D341Med (cell line): ENCODE measurements at regions not wholly inside any gene's neighbourhood (a gene's known extent, or its start where the extent isn't known, plus 50 kb on each side); places are given as distances from the start of the nearest gene placed in this dataset.
"Not testable (repeated sequence)": the region's sequence is repeated elsewhere in the genome, so short reads cannot be mapped to it uniquely, and the experiment has no call there.

ENCODE experiments used
- DNase-seq: peaks from one replicate; pipeline ENCODE4 v3.0.0; 2012; ENCODE audit warnings: low spot score

DNA sequence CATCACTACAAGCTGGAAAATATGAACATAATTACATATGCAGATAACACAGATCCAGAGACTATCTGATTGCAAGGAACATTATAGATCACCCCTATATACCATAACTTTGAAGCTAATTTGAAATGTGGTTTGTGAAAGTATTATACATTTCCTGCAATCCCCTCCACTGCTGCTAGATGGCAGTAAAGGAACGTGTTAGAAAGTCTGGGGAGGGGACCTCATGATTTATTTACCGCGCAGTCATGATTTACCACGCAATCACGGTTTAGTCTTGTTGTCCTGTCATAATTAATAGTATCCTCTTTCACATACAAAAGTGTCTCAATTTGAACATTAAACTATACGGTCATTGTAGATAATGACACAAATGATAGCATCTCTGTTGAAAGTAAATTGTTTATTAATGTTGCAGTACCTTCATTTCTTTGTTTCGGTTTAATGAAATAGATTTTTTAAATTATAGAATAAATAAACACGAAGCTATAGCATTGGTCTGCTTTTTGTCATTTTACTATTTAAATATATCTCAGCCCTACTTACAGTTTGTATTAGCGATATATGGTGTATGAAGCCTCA is 145.3 kb upstream of the PRSS1 start:
- peak; percentile 69 for DNase-seq

DNA sequence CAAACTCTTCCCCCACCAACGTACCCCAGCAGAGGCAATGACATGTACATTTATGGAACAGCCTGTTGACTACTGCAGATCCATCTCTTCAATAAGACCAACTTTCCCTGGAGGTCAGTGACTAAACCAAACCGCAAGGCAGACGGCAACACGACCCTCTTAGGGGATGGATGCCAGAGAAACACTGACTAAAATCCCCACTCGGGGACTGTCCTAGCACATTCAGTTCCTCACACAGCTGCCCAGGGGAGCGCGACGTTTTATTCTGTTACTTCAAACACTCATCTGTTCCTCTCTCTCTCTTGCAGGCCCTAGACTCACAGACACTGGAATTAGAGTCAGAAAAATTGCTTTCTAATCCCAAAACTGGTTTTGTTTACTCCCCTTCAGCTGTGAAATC is 146.5 kb upstream of the PRSS1 start:
- DNase-seq, result no peak

DNA sequence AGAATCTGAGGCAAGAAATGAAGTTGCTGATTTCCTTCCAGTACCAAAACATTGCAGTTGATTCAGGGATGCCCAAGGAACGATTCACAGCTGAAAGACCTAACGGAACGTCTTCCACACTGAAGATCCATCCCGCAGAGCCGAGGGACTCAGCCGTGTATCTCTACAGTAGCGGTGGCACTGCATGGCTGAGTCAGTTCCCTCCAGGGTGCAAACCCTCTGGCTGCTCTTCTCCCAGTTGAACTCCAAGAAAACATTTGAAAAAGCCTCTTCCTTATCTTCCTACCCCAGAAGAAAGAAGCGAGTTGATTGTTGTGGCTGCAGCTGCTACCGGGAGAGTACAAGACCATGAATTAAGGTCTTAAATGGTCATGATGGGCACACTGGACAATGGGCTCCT is 147.1 kb upstream of the PRSS1 start:
- no peak for DNase-seq

DNA sequence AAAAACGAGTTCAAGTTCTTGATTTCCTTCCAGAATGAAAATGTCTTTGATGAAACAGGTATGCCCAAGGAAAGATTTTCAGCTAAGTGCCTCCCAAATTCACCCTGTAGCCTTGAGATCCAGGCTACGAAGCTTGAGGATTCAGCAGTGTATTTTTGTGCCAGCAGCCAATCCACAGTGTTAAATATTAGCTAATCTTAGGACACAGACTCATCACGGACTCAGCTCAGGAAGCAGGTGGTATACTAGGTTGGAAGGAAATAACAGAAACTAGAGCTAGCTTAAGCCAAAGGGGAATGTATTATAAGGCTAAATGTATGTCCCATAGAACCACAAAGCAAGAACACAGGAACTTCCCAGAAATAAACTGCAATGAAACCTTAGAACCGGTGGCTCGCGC is 151.0 kb upstream of the PRSS1 start:
- DNase-seq, result no peak

DNA sequence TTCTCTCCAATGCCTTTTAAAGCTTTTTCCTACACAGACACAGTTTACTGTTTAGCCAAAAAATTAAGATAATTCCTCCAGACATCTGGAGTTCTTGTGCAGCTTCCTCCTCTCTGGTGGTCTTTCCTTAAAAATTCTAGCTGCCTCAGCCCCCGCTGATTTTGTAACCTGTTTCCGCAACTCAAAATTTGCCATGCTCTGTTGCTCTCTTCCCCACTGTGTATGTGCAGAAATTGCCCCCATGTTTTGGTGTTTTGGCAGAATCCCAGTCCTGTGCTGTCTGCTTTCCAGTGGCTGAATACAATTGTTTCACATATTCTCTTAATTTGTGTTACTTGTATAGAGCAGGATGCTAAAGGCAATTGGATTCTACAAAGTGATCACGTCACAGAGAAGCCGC is 151.7 kb upstream of the PRSS1 start:
- no peak for DNase-seq

DNA sequence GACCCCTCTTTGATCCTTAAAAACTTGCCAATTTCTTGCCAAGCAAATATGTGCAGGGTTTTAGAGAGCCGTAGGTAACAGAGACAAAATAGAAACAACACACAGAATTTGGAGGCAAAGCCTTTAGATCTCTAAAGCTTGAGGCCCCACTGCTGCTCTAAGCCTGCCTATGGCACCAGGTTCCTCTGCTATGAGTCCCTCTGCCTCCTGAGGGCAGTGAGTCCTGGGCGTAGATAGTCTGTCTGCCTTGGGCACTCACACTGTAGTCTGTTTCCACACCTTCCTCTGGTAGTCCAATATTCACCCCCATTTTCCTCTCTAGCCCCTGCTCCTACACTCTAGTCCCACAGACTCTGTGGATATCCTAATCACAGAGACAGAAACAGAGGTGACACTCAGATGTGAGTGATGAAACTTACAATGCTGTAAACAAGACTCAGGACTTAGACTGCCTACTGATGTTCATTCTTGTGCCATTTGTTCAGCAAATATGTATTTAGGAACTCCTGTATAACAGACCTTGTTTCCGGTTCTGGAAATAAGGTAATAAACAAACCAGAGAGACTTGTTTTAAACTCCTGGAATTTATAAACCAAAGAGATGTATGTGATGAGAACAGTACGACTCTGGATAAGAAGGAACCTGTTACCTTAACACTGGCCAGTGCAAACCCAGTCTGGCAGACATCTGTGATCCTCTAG is 153.3 kb upstream of the PRSS1 start:
- no peak for DNase-seq

DNA sequence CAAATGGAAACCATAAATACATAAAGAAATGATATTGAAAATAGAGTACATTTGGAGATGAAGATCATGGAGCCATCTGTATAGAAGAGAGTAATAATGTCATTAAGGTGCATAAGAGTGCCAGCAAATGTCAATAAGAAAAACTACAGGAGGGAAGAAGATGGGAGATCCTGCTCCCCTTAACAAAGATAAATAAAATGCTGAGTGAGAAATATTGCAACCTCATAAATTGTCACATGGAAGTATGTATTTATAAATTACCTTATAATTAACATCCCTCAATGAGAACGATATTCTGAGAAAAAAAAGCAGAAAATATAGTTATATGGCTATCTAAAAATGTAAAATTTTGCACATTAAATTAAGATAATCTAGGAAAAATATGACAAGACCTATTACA is 155.2 kb upstream of the PRSS1 start:
- no peak for DNase-seq

DNA sequence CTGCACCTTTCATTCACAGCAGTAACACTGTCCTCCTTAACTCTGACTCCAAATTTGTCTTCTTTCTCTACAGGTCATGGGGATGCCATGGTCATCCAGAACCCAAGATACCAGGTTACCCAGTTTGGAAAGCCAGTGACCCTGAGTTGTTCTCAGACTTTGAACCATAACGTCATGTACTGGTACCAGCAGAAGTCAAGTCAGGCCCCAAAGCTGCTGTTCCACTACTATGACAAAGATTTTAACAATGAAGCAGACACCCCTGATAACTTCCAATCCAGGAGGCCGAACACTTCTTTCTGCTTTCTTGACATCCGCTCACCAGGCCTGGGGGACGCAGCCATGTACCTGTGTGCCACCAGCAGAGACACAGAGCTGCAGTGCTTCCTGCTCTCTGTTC is 156.2 kb upstream of the PRSS1 start:
- no peak for DNase-seq

DNA sequence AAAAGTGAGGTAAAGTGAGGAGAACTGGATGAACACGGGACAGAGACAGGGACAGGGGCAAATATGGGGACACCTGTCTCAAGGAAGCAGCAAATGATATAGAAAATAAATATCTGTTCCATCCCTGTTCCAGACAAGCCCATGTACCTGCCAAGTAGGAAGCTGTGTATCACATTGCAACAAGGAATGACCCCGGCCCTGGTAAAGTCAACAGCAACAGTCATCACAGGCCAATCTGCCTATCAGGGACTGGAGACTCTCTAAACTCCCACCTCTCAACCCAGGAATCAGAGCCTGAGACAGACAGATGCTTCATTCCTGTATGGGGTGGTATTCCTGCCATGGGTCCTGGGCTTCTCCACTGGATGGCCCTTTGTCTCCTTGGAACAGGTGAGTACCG is 156.6 kb upstream of the PRSS1 start:
- no peak for DNase-seq

DNA sequence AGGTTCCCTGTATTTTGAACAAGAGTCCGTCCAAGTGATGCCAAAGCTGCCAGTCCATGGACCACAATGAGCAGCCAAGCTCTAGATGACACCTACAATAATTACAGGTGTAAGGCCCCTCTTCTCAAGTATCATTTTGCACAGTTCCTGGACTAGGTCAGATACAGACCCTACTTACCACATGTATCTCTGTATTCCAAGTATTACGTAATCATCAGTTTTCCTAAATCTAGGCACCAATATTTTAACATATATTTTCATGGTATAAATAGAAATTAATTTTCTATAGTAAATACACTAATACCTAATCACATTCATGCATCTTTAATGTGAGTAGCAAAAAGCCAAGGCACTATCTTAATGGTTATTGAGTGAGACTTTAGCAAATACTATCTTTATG is 157.0 kb upstream of the PRSS1 start:
- DNase-seq, result no peak

DNA sequence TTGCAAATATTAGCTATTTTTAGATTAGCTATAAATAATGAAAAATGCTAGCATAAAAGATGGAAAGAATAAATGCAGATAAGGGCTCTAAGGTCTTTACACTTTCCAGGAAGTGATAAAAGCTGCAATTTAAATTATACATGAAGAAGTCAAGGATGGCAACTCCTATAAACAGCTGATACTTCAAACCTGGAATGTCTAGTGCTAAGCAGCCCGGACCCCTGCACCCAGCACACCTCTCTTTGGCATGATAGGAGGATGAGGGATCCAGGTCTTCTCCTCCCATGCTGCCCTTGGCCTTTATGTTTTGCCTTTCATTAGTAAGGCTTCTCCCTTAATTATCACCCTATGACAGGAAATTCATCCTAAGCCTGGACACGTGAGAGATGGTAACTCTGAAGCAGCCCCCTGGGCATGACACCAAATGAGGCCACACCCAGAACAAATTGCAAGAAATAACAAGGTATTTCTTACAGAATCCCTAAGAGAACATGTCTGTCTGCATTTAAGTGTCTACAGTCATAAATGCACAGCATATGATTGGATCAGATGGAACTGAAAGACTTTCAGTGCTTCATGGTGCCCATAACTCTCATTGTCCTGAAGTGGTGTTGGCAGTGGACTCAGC is 158.3 kb upstream of the PRSS1 start:
- no peak for DNase-seq

DNA sequence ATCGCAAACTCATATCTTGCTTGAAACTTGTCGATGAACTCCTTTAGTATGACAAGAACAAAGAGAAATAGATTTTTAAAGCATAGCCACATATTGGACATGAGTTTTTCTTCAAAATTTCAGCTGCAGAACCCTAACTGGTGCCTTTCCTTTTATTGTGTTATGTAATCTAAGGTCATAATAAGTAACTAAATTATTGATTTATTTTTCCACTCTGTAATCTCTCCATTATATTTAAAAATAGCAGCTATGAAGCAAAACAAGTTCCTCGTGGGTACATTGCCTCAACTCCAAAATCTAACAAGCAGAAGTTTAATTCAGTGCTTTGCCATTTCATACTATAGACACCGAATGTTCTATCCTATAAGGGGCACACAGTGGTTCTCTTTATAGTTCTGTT is 159.2 kb upstream of the PRSS1 start:
- no peak for DNase-seq

DNA sequence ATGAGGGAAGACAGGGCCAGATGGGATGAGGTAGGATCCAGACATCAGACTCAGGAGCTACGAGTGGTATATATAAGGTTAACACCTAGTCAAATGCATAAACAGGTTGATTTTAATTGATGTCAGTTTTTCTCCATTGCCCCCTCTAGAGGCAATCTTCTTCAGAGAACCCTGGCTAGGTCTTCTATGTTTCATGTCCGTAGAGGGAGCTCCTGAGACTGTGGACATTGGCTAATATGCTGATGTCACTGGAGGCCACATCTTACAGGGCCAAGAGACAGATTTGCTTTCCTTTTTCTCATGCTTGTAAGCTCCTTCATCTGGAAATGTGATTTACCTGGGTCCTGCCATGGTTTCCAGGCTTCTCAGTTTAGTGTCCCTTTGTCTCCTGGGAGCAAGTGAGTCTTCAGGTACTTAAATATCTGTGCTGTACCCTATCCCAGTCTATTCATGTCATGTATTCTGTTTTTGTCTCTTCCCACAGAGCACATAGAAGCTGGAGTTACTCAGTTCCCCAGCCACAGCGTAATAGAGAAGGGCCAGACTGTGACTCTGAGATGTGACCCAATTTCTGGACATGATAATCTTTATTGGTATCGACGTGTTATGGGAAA is 161.6 kb upstream of the PRSS1 start:
- DNase-seq, result peak; percentile 59

DNA sequence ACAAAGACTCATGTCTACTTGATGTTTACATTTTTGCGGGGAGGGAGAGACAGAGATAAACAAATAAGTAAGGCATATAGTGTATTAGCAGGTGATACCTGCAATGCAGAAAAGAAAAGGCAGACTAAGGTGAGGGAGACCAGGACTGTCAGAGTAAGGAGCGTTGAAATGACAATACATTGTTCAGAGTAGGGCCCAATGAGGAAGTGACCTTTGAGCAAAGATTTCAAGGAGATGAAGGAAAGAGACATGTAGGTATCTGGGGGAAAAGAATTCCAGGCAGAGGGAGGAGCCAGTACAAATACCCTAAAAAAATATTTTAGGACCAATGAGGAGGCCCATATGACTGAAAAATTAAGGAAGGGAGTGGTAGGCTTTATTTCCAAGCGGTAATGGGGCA is 162.7 kb upstream of the PRSS1 start:
- no peak for DNase-seq

DNA sequence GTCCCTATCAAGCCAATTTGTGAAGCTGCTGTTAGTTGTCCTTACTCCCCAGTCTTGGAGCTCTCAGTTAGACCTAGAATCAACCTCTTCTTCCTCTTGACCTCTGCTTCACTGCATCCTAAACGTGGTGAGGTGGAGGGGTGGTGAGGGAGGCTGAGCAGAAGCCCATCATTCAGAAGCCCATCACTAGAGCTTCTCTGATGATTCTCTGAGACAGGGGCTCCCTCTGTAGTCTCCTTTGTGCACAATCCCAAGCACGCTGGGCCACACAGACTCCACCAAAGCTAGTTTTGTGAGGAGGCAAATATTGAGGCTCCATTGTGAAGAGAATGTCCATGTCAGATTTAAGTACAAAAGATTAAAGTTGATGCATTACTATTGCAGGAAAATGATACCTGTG is 163.8 kb upstream of the PRSS1 start:
- peak; percentile 46 for DNase-seq

DNA sequence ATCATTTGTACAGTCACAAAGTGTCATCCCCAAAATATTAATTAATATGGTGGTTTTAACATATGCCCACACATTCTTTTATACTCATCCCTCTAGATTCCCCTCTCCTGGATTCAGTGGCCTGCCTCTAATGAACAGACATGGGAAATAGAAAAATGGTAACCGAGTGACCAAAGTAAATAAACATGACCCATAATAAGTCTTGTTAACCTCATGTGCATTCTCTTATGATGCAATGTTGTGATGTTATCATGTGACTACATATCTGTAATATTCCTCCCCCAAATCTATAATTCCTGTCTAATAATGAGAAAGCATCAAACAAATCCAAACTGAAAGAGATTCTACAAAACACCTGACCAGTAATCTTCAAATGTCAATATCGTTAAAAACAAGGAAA is 164.5 kb upstream of the PRSS1 start:
- no peak for DNase-seq

DNA sequence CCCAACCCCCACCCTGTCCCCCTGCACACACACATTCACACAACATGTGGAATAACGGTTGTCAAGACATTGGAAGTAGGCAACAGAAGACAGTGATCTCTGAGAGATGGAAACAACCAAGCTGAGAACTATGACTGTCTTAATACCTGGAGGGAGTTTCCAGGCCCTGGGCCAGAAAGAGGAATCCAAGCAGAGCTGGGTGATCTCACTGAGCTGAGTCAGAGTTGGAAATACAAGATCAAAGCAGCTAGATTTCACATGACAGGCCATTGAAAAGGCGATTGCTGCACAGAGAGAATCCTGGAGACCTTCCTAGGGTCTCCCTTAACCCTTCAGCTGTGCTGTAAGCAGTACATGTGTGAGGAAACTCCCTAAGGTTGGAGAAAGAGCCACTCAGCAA is 165.8 kb upstream of the PRSS1 start:
- peak; percentile 43 for DNase-seq

DNA sequence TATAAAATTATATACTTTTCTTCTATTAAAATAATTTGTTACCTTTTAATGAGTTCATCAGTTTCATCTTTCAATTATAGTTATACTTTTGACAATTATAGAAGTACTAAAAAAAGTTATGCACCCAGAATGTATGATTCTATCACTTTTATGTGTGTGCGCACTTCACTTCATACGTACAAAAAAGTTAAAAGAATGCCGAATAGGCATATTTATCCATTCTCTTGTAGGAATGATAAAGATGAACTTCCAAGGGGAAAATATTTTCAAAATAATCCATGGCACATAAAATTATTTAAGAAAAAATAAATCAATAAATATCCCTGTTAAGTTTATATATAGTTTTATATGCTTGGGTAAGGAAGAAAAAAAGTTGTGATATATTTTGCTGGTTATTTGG is 166.9 kb upstream of the PRSS1 start:
- no peak for DNase-seq

DNA sequence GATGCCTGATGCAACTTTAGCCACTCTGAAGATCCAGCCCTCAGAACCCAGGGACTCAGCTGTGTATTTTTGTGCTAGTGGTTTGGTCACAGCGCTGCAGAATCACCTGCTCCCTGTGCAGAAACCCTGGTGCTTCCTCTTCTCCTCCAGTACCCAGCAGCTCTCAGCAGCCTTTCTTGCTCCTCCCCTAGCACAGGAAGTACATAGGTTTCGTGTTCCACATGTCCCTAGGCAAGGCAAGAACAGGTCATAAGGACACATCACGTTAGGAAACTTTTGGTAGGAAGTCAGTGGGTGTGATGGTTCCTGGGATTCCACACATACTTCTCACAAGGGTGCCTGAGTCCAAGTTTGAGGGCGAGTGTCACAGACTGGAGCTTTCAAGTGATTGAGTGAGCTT is 167.9 kb upstream of the PRSS1 start:
- no peak for DNase-seq

DNA sequence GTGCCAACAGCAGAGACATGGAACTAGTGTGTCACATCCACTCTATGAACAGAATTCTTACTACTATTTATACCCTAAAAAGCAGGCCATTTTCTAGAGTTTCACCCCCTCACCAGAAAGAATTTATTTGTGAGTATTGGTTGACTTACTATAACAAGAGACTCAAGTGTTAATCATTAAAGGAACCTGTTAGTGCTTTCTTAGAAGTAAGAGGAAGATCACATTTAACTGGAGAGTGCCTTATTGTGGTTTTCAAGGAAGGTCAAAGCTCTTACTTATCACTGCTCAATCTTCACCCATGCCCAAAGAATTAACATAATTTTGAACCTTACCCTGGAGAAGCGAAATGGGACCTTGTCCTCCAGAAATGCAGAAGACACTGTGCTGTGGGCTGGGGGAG is 169.3 kb upstream of the PRSS1 start:
- no peak for DNase-seq

DNA sequence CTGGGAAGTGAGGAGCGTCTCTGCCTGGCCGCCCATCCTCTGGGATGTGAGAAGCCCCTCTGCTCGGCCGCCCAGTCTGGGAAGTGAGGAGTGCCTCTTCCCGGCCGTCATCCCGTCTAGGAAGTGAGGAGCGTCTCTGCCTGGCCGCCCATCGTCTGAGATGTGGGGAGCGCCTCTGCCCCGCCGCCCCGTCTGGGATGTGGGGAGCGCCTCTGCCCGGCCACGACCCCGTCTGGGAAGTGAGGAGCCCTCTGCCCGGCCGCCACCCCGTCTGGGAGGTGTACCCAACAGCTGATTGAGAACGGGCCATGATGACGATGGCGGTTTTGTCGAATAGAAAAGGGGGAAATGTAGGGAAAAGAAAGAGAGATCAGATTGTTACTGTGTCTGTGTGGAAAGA is 173.9 kb upstream of the PRSS1 start:
- DNase-seq, result not testable (repeated sequence)

DNA sequence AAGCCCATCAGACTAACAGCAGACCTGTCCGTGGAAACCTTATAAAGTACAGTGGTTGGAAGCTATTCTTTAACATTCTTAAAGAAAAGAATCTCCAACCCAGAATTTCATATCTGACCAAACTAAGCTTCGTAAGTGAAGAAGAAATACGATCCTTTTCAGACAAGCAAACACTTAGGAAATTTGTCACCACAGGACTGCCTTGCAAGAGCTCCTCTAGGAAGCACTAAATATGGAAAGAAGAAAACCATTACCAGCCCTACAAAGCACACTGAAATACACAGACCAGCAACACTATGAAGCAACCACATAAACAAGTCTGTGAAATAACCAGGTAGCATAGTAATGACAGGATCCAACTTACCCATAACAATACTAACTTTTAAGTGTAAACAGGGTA is 177.7 kb upstream of the PRSS1 start:
- DNase-seq, result no peak

DNA sequence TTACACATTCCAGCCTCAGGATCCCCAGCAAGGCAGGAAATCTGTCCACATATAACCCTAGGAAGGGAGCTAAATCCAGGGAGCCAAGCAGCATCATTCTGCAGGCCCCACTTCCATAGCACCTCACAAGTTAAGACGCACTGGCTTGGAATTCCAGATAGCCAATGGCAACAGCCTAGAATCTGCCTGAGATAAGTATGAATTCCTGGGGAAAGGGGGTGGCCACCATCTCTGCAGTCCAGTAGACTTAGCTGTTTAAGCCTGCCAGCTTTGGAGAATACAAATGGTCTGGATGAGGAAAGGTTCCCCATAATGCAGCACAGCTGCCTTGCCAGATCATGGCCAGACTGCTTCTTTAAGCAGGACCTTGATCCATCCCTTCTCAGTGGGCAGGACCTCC is 179.4 kb upstream of the PRSS1 start:
- no peak for DNase-seq
